ENCODE measurements at regions not wholly inside any gene's neighbourhood (a gene's known extent, or its start where the extent isn't known, plus 50 kb on each side); places are given as distances from the start of the nearest gene placed in this dataset.

- no peaks in the 10 kb centered on the region for H3F3A ChIP-seq (ENCODE audit: insufficient read depth)
- no peak overlapping the region for H3K27ac ChIP-seq (ENCODE audit: low read depth, low read length)
- TF ChIP-seq CTCF (IDR thresholded peaks at IDR 0.05; ENCODE audit: insufficient read depth, low read length, poor library complexity, severe bottlenecking) (no peak), EZH2phosphoT487 (conservative IDR thresholded peaks at IDR 0.05; ENCODE audit: low read length) (no peak)
- H3K9me3 ChIP-seq (ENCODE audit: insufficient read depth, low read length), result no peaks in the 10 kb centered on the region
- H4K20me1 ChIP-seq (ENCODE audit: low read depth, low read length), result no peaks in the 10 kb centered on the region
- no peaks in the 10 kb centered on the region for H3K9me2 ChIP-seq (replicated peaks; ENCODE audit: insufficient read depth, low read length)
- no peak overlapping the region for H3K4me3 ChIP-seq (ENCODE audit: insufficient read depth, low read length, poor library complexity, severe bottlenecking)
- H3K79me2 ChIP-seq (ENCODE audit: insufficient read depth, low read length), result no peaks in the 10 kb centered on the region
- no peaks in the 10 kb centered on the region for H3K36me3 ChIP-seq (ENCODE audit: low read length)
- H3K4me2 ChIP-seq (ENCODE audit: low read depth, low read length, poor library complexity, severe bottlenecking), result no peak overlapping the region
- no peak overlapping the region for H3K9ac ChIP-seq (ENCODE audit: low read length)
- H2AFZ ChIP-seq (ENCODE audit: low read depth, low read length, severe bottlenecking), result no peak overlapping the region
- H3K27me3 ChIP-seq (ENCODE audit: low read length), result no peaks in the 10 kb centered on the region
These were observed 239.5 kb upstream of the POT1 start for GRCh38 chr7:125169088-125169487.

- TF ChIP-seq CTCF (IDR thresholded peaks at IDR 0.05; ENCODE audit: insufficient read depth, low read length, poor library complexity, severe bottlenecking), result no peak
- no peak for TF ChIP-seq EZH2phosphoT487 (conservative IDR thresholded peaks at IDR 0.05; ENCODE audit: low read length)
- no peaks in the 10 kb centered on the region for H3F3A ChIP-seq (ENCODE audit: insufficient read depth)
- no peaks in the 10 kb centered on the region for H3K36me3 ChIP-seq (ENCODE audit: low read length)
- no peak overlapping the region for H3K27ac ChIP-seq (ENCODE audit: low read depth, low read length)
- no peaks in the 10 kb centered on the region for H4K20me1 ChIP-seq (ENCODE audit: low read depth, low read length)
- H3K9me3 ChIP-seq (ENCODE audit: insufficient read depth, low read length), result no peaks in the 10 kb centered on the region
- no peaks in the 10 kb centered on the region for H3K79me2 ChIP-seq (ENCODE audit: insufficient read depth, low read length)
- no peak overlapping the region for H3K9ac ChIP-seq (ENCODE audit: low read length)
- no peak overlapping the region for H3K4me2 ChIP-seq (ENCODE audit: low read depth, low read length, poor library complexity, severe bottlenecking)
- no peaks in the 10 kb centered on the region for H3K27me3 ChIP-seq (ENCODE audit: low read length)
- H2AFZ ChIP-seq (ENCODE audit: low read depth, low read length, severe bottlenecking), result no peak overlapping the region
- H3K4me3 ChIP-seq (ENCODE audit: insufficient read depth, low read length, poor library complexity, severe bottlenecking), result no peak overlapping the region
- H3K9me2 ChIP-seq (replicated peaks; ENCODE audit: insufficient read depth, low read length), result no peaks in the 10 kb centered on the region
These were observed 225.3 kb upstream of the POT1 start for GRCh38 chr7:125154930-125155329.

- no peaks in the 10 kb centered on the region for H3K36me3 ChIP-seq (ENCODE audit: low read length)
- TF ChIP-seq EZH2phosphoT487 (conservative IDR thresholded peaks at IDR 0.05; ENCODE audit: low read length), result no peak
- TF ChIP-seq CTCF (IDR thresholded peaks at IDR 0.05; ENCODE audit: insufficient read depth, low read length, poor library complexity, severe bottlenecking), result no peak
- no peak overlapping the region for H3K9ac ChIP-seq (ENCODE audit: low read length)
- no peaks in the 10 kb centered on the region for H3K9me2 ChIP-seq (replicated peaks; ENCODE audit: insufficient read depth, low read length)
- no peak overlapping the region for H2AFZ ChIP-seq (ENCODE audit: low read depth, low read length, severe bottlenecking)
- no peak overlapping the region for H3K27ac ChIP-seq (ENCODE audit: low read depth, low read length)
- no peaks in the 10 kb centered on the region for H3F3A ChIP-seq (ENCODE audit: insufficient read depth)
- no peak overlapping the region for H3K4me2 ChIP-seq (ENCODE audit: low read depth, low read length, poor library complexity, severe bottlenecking)
- no peaks in the 10 kb centered on the region for H3K79me2 ChIP-seq (ENCODE audit: insufficient read depth, low read length)
- no peak overlapping the region for H3K4me3 ChIP-seq (ENCODE audit: insufficient read depth, low read length, poor library complexity, severe bottlenecking)
- H4K20me1 ChIP-seq (ENCODE audit: low read depth, low read length), result no peaks in the 10 kb centered on the region
- no peaks in the 10 kb centered on the region for H3K9me3 ChIP-seq (ENCODE audit: insufficient read depth, low read length)
- no peaks in the 10 kb centered on the region for H3K27me3 ChIP-seq (ENCODE audit: low read length)
These were observed 219.5 kb upstream of the POT1 start for GRCh38 chr7:125149151-125149550.

- no peaks in the 10 kb centered on the region for H4K20me1 ChIP-seq (ENCODE audit: low read depth, low read length)
- no peaks in the 10 kb centered on the region for H3F3A ChIP-seq (ENCODE audit: insufficient read depth)
- no peak overlapping the region for H3K9ac ChIP-seq (ENCODE audit: low read length)
- H3K9me2 ChIP-seq (replicated peaks; ENCODE audit: insufficient read depth, low read length), result no peaks in the 10 kb centered on the region
- no peaks in the 10 kb centered on the region for H3K36me3 ChIP-seq (ENCODE audit: low read length)
- H3K9me3 ChIP-seq (ENCODE audit: insufficient read depth, low read length), result no peaks in the 10 kb centered on the region
- TF ChIP-seq CTCF (IDR thresholded peaks at IDR 0.05; ENCODE audit: insufficient read depth, low read length, poor library complexity, severe bottlenecking) (no peak), EZH2phosphoT487 (conservative IDR thresholded peaks at IDR 0.05; ENCODE audit: low read length) (no peak)
- no peaks in the 10 kb centered on the region for H3K27me3 ChIP-seq (ENCODE audit: low read length)
- H3K4me2 ChIP-seq (ENCODE audit: low read depth, low read length, poor library complexity, severe bottlenecking), result no peak overlapping the region
- H3K4me3 ChIP-seq (ENCODE audit: insufficient read depth, low read length, poor library complexity, severe bottlenecking), result no peak overlapping the region
- H3K27ac ChIP-seq (ENCODE audit: low read depth, low read length), result no peak overlapping the region
- H2AFZ ChIP-seq (ENCODE audit: low read depth, low read length, severe bottlenecking), result no peak overlapping the region
- H3K79me2 ChIP-seq (ENCODE audit: insufficient read depth, low read length), result no peaks in the 10 kb centered on the region
These were observed 217.4 kb upstream of the POT1 start for GRCh38 chr7:125147047-125147446.
